Gastrocnemius medialis (tissue), 4 donors: ENCODE measurements at regions not wholly inside any gene's neighbourhood (a gene's known extent, or its start where the extent isn't known, plus 50 kb on each side); places are given as distances from the start of the nearest gene placed in this dataset.

Experiments
- ATAC-seq, 2 donors: fragments of 150-250 bp; one replicate each; pipeline ENCODE4 v1.9.1; 2016
- DNase-seq, 2 donors: peaks; one replicate each; pipeline ENCODE4 v3.0.0-alpha.2; 2019
- H3K27ac ChIP-seq, 4 donors: fragments of 200-600 bp; sonication (generic); 1 replicate in 1 of 4; 2 replicates in 3 of 4; pipeline ENCODE4 v1.5.1; 2016 to 2018; ENCODE audit warnings: mild to moderate bottlenecking in 2 of 4, moderate library complexity in 1 of 4
- H3K27me3 ChIP-seq, 3 donors: fragments of 200-600 bp; sonication (generic) in 2 of 3; 1 replicate in 1 of 3; 2 replicates in 2 of 3; pipeline versions ENCODE4 v1.5.1 to v1.6.0; 2016 to 2019; ENCODE audit warnings: mild to moderate bottlenecking in 1 of 3, moderate library complexity in 1 of 3
- H3K36me3 ChIP-seq, 2 donors: fragments of 200-600 bp; sonication (generic) in 1 of 2; one replicate each; pipeline ENCODE4 v1.5.1; 2017 to 2018
- H3K4me1 ChIP-seq, 2 donors: fragments of 200-600 bp; sonication (generic) in 1 of 2; one replicate each; pipeline ENCODE4 v1.5.1; 2016 to 2017; ENCODE audit warnings: mild to moderate bottlenecking in 2 of 2
- H3K4me3 ChIP-seq, 4 donors: fragments of 200-600 bp; sonication (generic) in 3 of 4; 1 replicate in 1 of 4; 2 replicates in 3 of 4; pipeline ENCODE4 v1.5.1; 2016 to 2019; ENCODE audit warnings: mild to moderate bottlenecking in 2 of 4
- H3K9me3 ChIP-seq, 3 donors: fragments of 200-600 bp; sonication (generic) in 2 of 3; 1 replicate in 1 of 3; 2 replicates in 2 of 3; pipeline ENCODE4 v1.5.1; 2016 to 2019
- CTCF ChIP-seq, 5 experiments: fragments of 450-650 bp in 3 of 5; fragments of 200-600 bp in 2 of 5; sonication (generic) in 2 of 5; IDR thresholded peaks in 4 of 5; conservative IDR thresholded peaks in 1 of 5; 1 replicate in 4 of 5; 2 replicates in 1 of 5; pipeline ENCODE4 v1.5.1; 2016 to 2019; ENCODE audit warnings: antibody characterized with exemption in 5 of 5, mild to moderate bottlenecking in 3 of 5, moderate library complexity in 3 of 5
- POLR2A ChIP-seq, 2 donors: fragments of 450-650 bp; IDR thresholded peaks; one replicate each; pipeline ENCODE4 v1.6.1; 2017; ENCODE audit warnings: antibody characterized with exemption in 2 of 2, mild to moderate bottlenecking in 2 of 2, moderate library complexity in 2 of 2
- in situ Hi-C, 4 donors: fragments of 200-750 bp; cut with MboI; loops; one replicate each; pipeline versions ENCODE4 v1.15.0 to v1.8.0; 2017; ENCODE audit warnings: low sequenced_read_pairs in 4 of 4
- intact Hi-C: fragments of 100-400 bp; cut with DNase I; formaldehyde crosslinking; loops from one replicate; pipeline ENCODE4 v1.15.1; 2023; ENCODE audit warnings: low total_unique reads

GRCh38 chr12:109648521-109648920 is 65.1 kb upstream of the FAM222A start:
- intact Hi-C loops (no loop called here), in situ Hi-C loops (no loop called here)
- no peaks in the 10 kb centered on the region for H3K27me3 ChIP-seq
- no peak overlapping the region for H3K27ac ChIP-seq
- H3K4me1 ChIP-seq, result peaks cover under 1% of the 10 kb centered on the region in 2 donors
- no peak overlapping the region for H3K4me3 ChIP-seq
- H3K9me3 ChIP-seq, result no peaks in the 10 kb centered on the region
- ATAC-seq (no peak), DNase-seq (no peak)
- no peaks in the 10 kb centered on the region for H3K36me3 ChIP-seq
- TF ChIP-seq POLR2A (IDR thresholded peaks at IDR 0.05) (no peak), CTCF (IDR thresholded peaks at IDR 0.05 in 4 of 5, conservative IDR thresholded peaks at IDR 0.05 in 1 of 5) (no peak)

GRCh38 chr12:109650808-109651207 is 62.8 kb upstream of the FAM222A start:
- Histone ChIP-seq H3K36me3 (no peaks in the 10 kb centered on the region), H3K4me3 (no peak overlapping the region), H3K27ac (no peak overlapping the region), H3K27me3 (no peaks in the 10 kb centered on the region), H3K9me3 (no peaks in the 10 kb centered on the region), H3K4me1 (peaks cover 10 to 11% of the 10 kb centered on the region in 2 donors)
- in situ Hi-C loops (no loop called here), intact Hi-C loops (no loop called here)
- no peak for ATAC-seq
- DNase-seq, result no peak
- TF ChIP-seq POLR2A (IDR thresholded peaks at IDR 0.05) (no peak), CTCF (IDR thresholded peaks at IDR 0.05 in 4 of 5, conservative IDR thresholded peaks at IDR 0.05 in 1 of 5) (no peak)

- TF ChIP-seq CTCF (IDR thresholded peaks at IDR 0.05 in 4 of 5, conservative IDR thresholded peaks at IDR 0.05 in 1 of 5) (no peak), POLR2A (IDR thresholded peaks at IDR 0.05) (no peak)
- Histone ChIP-seq H3K27ac (no peak overlapping the region), H3K9me3 (no peaks in the 10 kb centered on the region), H3K36me3 (no peaks in the 10 kb centered on the region), H3K27me3 (no peaks in the 10 kb centered on the region), H3K4me1 (peaks cover 10 to 11% of the 10 kb centered on the region in 2 donors), H3K4me3 (no peak overlapping the region)
- DNase-seq (no peak), ATAC-seq (no peak)
- in situ Hi-C loops (no loop called here), intact Hi-C loops (no loop called here)
These were observed 62.0 kb upstream of the FAM222A start for GRCh38 chr12:109651596-109651995.

- Histone ChIP-seq H3K4me3 (no peak overlapping the region), H3K36me3 (no peaks in the 10 kb centered on the region), H3K9me3 (no peaks in the 10 kb centered on the region), H3K27me3 (no peaks in the 10 kb centered on the region), H3K4me1 (peaks cover 10 to 11% of the 10 kb centered on the region in 2 donors), H3K27ac (no peak overlapping the region)
- in situ Hi-C loops, result no loop called here
- intact Hi-C loops, result no loop called here
- DNase-seq, result no peak
- no peak for ATAC-seq
- TF ChIP-seq CTCF (IDR thresholded peaks at IDR 0.05 in 4 of 5, conservative IDR thresholded peaks at IDR 0.05 in 1 of 5) (no peak), POLR2A (IDR thresholded peaks at IDR 0.05) (no peak)
These were observed 61.2 kb upstream of the FAM222A start for GRCh38 chr12:109652233-109652976.

- in situ Hi-C loops, result no loop called here
These were observed 60.7 kb upstream of the FAM222A start for GRCh38 chr12:109652977-109653264.

More at GRCh38 chr12:109652977-109653264, 60.7 kb upstream of the FAM222A start:
- intact Hi-C loops, result no loop called here
- H3K9me3 ChIP-seq, result no peaks in the 10 kb centered on the region
- TF ChIP-seq CTCF (IDR thresholded peaks at IDR 0.05 in 4 of 5, conservative IDR thresholded peaks at IDR 0.05 in 1 of 5), result no peak
- TF ChIP-seq POLR2A (IDR thresholded peaks at IDR 0.05), result no peak
- no peak overlapping the region for H3K27ac ChIP-seq
- no peak for ATAC-seq
- H3K36me3 ChIP-seq, result no peaks in the 10 kb centered on the region
- no peak for DNase-seq
- H3K4me1 ChIP-seq, result peaks cover 10 to 11% of the 10 kb centered on the region in 2 donors
- no peak overlapping the region for H3K4me3 ChIP-seq
- H3K27me3 ChIP-seq, result no peaks in the 10 kb centered on the region
